ENCODE measurements at regions not wholly inside any gene's neighbourhood (a gene's known extent, or its start where the extent isn't known, plus 50 kb on each side); places are given as distances from the start of the nearest gene placed in this dataset.

- TF ChIP-seq, protein P1, sequence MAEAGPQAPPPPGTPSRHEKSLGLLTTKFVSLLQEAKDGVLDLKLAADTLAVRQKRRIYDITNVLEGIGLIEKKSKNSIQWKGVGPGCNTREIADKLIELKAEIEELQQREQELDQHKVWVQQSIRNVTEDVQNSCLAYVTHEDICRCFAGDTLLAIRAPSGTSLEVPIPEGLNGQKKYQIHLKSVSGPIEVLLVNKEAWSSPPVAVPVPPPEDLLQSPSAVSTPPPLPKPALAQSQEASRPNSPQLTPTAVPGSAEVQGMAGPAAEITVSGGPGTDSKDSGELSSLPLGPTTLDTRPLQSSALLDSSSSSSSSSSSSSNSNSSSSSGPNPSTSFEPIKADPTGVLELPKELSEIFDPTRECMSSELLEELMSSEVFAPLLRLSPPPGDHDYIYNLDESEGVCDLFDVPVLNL (CRISPR knock-in tag; IDR thresholded peaks at IDR 0.05; ENCODE audit: low read depth): no peak
- TF ChIP-seq ZBTB17 (CRISPR knock-in tag; IDR thresholded peaks at IDR 0.05) (no peak), ARID3B (CRISPR knock-in tag; IDR thresholded peaks at IDR 0.05; ENCODE audit: borderline replicate concordance) (no peak), ZNF764 (CRISPR knock-in tag; IDR thresholded peaks at IDR 0.05; ENCODE audit: low read depth) (no peak), PRMT5 (CRISPR knock-in tag; IDR thresholded peaks at IDR 0.05) (no peak), HMG20B (CRISPR knock-in tag; IDR thresholded peaks at IDR 0.05) (no peak)
- TF ChIP-seq, protein P2, sequence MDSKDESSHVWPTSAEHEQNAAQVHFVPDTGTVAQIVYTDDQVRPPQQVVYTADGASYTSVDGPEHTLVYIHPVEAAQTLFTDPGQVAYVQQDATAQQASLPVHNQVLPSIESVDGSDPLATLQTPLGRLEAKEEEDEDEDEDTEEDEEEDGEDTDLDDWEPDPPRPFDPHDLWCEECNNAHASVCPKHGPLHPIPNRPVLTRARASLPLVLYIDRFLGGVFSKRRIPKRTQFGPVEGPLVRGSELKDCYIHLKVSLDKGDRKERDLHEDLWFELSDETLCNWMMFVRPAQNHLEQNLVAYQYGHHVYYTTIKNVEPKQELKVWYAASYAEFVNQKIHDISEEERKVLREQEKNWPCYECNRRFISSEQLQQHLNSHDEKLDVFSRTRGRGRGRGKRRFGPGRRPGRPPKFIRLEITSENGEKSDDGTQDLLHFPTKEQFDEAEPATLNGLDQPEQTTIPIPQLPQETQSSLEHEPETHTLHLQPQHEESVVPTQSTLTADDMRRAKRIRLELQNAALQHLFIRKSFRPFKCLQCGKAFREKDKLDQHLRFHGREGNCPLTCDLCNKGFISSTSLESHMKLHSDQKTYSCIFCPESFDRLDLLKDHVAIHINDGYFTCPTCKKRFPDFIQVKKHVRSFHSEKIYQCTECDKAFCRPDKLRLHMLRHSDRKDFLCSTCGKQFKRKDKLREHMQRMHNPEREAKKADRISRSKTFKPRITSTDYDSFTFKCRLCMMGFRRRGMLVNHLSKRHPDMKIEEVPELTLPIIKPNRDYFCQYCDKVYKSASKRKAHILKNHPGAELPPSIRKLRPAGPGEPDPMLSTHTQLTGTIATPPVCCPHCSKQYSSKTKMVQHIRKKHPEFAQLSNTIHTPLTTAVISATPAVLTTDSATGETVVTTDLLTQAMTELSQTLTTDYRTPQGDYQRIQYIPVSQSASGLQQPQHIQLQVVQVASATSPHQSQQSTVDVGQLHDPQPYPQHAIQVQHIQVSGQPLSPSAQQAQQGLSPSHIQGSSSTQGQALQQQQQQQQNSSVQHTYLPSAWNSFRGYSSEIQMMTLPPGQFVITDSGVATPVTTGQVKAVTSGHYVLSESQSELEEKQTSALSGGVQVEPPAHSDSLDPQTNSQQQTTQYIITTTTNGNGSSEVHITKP (IDR thresholded peaks at IDR 0.05; ENCODE audit: partially characterized antibody): no peak
Observed at GRCh38 chr6:114541794-114542193, 199.0 kb upstream of the HS3ST5 start (continued).

All from K562 (cell line).